ENCODE measurements at regions not wholly inside any gene's neighbourhood (a gene's known extent, or its start where the extent isn't known, plus 50 kb on each side); places are given as distances from the start of the nearest gene placed in this dataset.

GRCh38 chr7:85764034-85764433 lies 577.2 kb upstream of the SEMA3D start:
- no peak for DNase-seq (ENCODE audit: low spot score)
- intact Hi-C loops (cut with DNase I): no loop called here

GRCh38 chr7:85757348-85757747 lies 570.5 kb upstream of the SEMA3D start:
- intact Hi-C loops (cut with DNase I): no loop called here
- DNase-seq (ENCODE audit: low spot score): no peak

- DNase-seq (ENCODE audit: low spot score): no peak
- intact Hi-C loops (cut with DNase I): no loop called here
Measured at GRCh38 chr7:85750454-85750949, 563.6 kb upstream of the SEMA3D start.

- no peak for DNase-seq (ENCODE audit: low spot score)
- intact Hi-C loops (cut with DNase I): no loop called here
Measured at GRCh38 chr7:85749696-85750453, 563.0 kb upstream of the SEMA3D start.

GRCh38 chr7:85748861-85749260 lies 562.0 kb upstream of the SEMA3D start:
- intact Hi-C loops (cut with DNase I): no loop called here
- DNase-seq (ENCODE audit: low spot score): no peak

GRCh38 chr7:85737426-85737825 lies 550.6 kb upstream of the SEMA3D start:
- DNase-seq (ENCODE audit: low spot score): no peak
- intact Hi-C loops (cut with DNase I): no loop called here

- intact Hi-C loops (cut with DNase I): no loop called here
- no peak for DNase-seq (ENCODE audit: low spot score)
Measured at GRCh38 chr7:85736085-85736484, 549.2 kb upstream of the SEMA3D start.

- intact Hi-C loops (cut with DNase I): no loop called here
- DNase-seq (ENCODE audit: low spot score): no peak
Measured at GRCh38 chr7:85734823-85735222, 548.0 kb upstream of the SEMA3D start.

GRCh38 chr7:85733169-85733915 lies 546.5 kb upstream of the SEMA3D start:
- no peak for DNase-seq (ENCODE audit: low spot score)
- intact Hi-C loops (cut with DNase I): no loop called here

GRCh38 chr7:85730012-85730411 lies 543.2 kb upstream of the SEMA3D start:
- no peak for DNase-seq (ENCODE audit: low spot score)
- intact Hi-C loops (cut with DNase I): no loop called here

GRCh38 chr7:85725026-85725425 lies 538.2 kb upstream of the SEMA3D start:
- no peak for DNase-seq (ENCODE audit: low spot score)
- intact Hi-C loops (cut with DNase I): no loop called here

- DNase-seq (ENCODE audit: low spot score): no peak
- intact Hi-C loops (cut with DNase I): no loop called here
Measured at GRCh38 chr7:85719981-85720953, 533.4 kb upstream of the SEMA3D start.

- DNase-seq (ENCODE audit: low spot score): no peak
- intact Hi-C loops (cut with DNase I): no loop called here
Measured at GRCh38 chr7:85716353-85716752, 529.5 kb upstream of the SEMA3D start.

GRCh38 chr7:85714951-85715350 lies 528.1 kb upstream of the SEMA3D start:
- intact Hi-C loops (cut with DNase I): no loop called here
- no peak for DNase-seq (ENCODE audit: low spot score)

- intact Hi-C loops (cut with DNase I): no loop called here
Measured at GRCh38 chr7:85714043-85714578, 527.3 kb upstream of the SEMA3D start.

GRCh38 chr7:85713171-85713570 lies 526.3 kb upstream of the SEMA3D start:
- DNase-seq (ENCODE audit: low spot score): no peak
- intact Hi-C loops (cut with DNase I): no loop called here

More at GRCh38 chr7:85714043-85714578, 527.3 kb upstream of the SEMA3D start:
- no peak for DNase-seq (ENCODE audit: low spot score)

- intact Hi-C loops (cut with DNase I): no loop called here
- no peak for DNase-seq (ENCODE audit: low spot score)
Measured at GRCh38 chr7:85711894-85712293, 525.0 kb upstream of the SEMA3D start.

GRCh38 chr7:85710960-85711359 lies 524.1 kb upstream of the SEMA3D start:
- intact Hi-C loops (cut with DNase I): no loop called here

GRCh38 chr7:85708221-85708620 lies 521.4 kb upstream of the SEMA3D start:
- no peak for DNase-seq (ENCODE audit: low spot score)

More at GRCh38 chr7:85710960-85711359, 524.1 kb upstream of the SEMA3D start:
- no peak for DNase-seq (ENCODE audit: low spot score)

More at GRCh38 chr7:85708221-85708620, 521.4 kb upstream of the SEMA3D start:
- intact Hi-C loops (cut with DNase I): no loop called here
